SK-N-SH (cell line): ENCODE measurements at regions not wholly inside any gene's neighbourhood (a gene's known extent, or its start where the extent isn't known, plus 50 kb on each side); places are given as distances from the start of the nearest gene placed in this dataset.

ENCODE experiments used
- CHD2 ChIP-seq: fragments of 150-350 bp; IDR thresholded peaks from 2 replicates; pipeline ENCODE4 v1.6.1; 2018; ENCODE audit warnings: low read length; ENCODE audit not compliant: partially characterized antibody
- EZH2phosphoT487 ChIP-seq: fragments of 200-600 bp; sonication (generic); IDR thresholded peaks from 2 replicates; pipeline ENCODE4 v1.6.1; 2017; ENCODE audit warnings: low read depth, mixed run types, mild to moderate bottlenecking, antibody characterized with exemption, moderate library complexity, borderline replicate concordance
- FOXJ3 ChIP-seq: sonication (generic); formaldehyde crosslinking; IDR thresholded peaks from 2 replicates; pipeline ENCODE4 v1.5.1; 2020; ENCODE audit warnings: mild to moderate bottlenecking, missing genetic modification reagents
- GABPA ChIP-seq: IDR thresholded peaks from 2 replicates; pipeline ENCODE4 v1.4.0; 2012; ENCODE audit warnings: low read depth, mild to moderate bottlenecking
- POLR2AphosphoS5 ChIP-seq: IDR thresholded peaks from 2 replicates; pipeline ENCODE4 v1.6.1; 2012; ENCODE audit warnings: low read depth, low read length
- REST ChIP-seq: IDR thresholded peaks from 2 replicates; pipeline ENCODE4 v1.6.1; 2012; ENCODE audit warnings: mild to moderate bottlenecking, low read depth, low read length, moderate library complexity
- RFX5 ChIP-seq: IDR thresholded peaks from 2 replicates; pipeline ENCODE4 v1.6.1; 2012; ENCODE audit warnings: mild to moderate bottlenecking, improper control_type of control experiment, low read length
- SMC3 ChIP-seq: IDR thresholded peaks from 2 replicates; pipeline ENCODE4 v1.6.1; 2012; ENCODE audit warnings: low read depth, low read length, improper control_type of control experiment
- TAF1 ChIP-seq: IDR thresholded peaks from 2 replicates; pipeline ENCODE4 v1.6.1; 2012; ENCODE audit warnings: low read depth, mild to moderate bottlenecking, low read length, moderate library complexity, borderline replicate concordance
- TEAD4 ChIP-seq: IDR thresholded peaks from 2 replicates; pipeline ENCODE4 v1.4.0; 2012; ENCODE audit warnings: mild to moderate bottlenecking, borderline replicate concordance; ENCODE audit not compliant: insufficient read depth
- ZBTB33 ChIP-seq: IDR thresholded peaks from 2 replicates; pipeline ENCODE4 v1.4.0; 2012; ENCODE audit warnings: low read depth, borderline replicate concordance
- TF ChIP-seq, protein P1 (sequence below): fragments of 200-600 bp; sonication (generic); IDR thresholded peaks from 2 replicates; pipeline ENCODE4 v1.6.1; 2017; ENCODE audit warnings: antibody characterized with exemption, mild to moderate bottlenecking, moderate library complexity

GRCh38 chr11:23974051-23974450, 522.8 kb upstream of the LUZP2 start:
- TF ChIP-seq, protein P1, sequence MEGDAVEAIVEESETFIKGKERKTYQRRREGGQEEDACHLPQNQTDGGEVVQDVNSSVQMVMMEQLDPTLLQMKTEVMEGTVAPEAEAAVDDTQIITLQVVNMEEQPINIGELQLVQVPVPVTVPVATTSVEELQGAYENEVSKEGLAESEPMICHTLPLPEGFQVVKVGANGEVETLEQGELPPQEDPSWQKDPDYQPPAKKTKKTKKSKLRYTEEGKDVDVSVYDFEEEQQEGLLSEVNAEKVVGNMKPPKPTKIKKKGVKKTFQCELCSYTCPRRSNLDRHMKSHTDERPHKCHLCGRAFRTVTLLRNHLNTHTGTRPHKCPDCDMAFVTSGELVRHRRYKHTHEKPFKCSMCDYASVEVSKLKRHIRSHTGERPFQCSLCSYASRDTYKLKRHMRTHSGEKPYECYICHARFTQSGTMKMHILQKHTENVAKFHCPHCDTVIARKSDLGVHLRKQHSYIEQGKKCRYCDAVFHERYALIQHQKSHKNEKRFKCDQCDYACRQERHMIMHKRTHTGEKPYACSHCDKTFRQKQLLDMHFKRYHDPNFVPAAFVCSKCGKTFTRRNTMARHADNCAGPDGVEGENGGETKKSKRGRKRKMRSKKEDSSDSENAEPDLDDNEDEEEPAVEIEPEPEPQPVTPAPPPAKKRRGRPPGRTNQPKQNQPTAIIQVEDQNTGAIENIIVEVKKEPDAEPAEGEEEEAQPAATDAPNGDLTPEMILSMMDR = no peak
- no peak for TF ChIP-seq EZH2phosphoT487
- TF ChIP-seq POLR2AphosphoS5 = no peak
- no peak for TF ChIP-seq GABPA
- no peak for TF ChIP-seq ZBTB33
- no peak for TF ChIP-seq REST
- no peak for TF ChIP-seq TEAD4
- no peak for TF ChIP-seq FOXJ3
- no peak for TF ChIP-seq RFX5
- no peak for TF ChIP-seq TAF1
- no peak for TF ChIP-seq CHD2
- TF ChIP-seq SMC3 = no peak
